PC-9 (cell line): ENCODE measurements at regions not wholly inside any gene's neighbourhood (a gene's known extent, or its start where the extent isn't known, plus 50 kb on each side); places are given as distances from the start of the nearest gene placed in this dataset.

Experiments
- EZH2 ChIP-seq: fragments of 200-600 bp; sonication (generic); IDR thresholded peaks from 2 replicates; pipeline ENCODE4 v1.8.0; 2017; ENCODE audit warnings: antibody characterized with exemption, low read depth
- TF ChIP-seq, protein P1 (sequence below): fragments of 200-600 bp; sonication (generic); conservative IDR thresholded peaks from 2 replicates; pipeline ENCODE4 v1.6.1; 2017; ENCODE audit warnings: mixed run types, antibody characterized with exemption, mild to moderate bottlenecking, moderate library complexity

GRCh38 chr18:61167902-61168301, 165.3 kb upstream of the CDH20 start:
- TF ChIP-seq, protein P1, sequence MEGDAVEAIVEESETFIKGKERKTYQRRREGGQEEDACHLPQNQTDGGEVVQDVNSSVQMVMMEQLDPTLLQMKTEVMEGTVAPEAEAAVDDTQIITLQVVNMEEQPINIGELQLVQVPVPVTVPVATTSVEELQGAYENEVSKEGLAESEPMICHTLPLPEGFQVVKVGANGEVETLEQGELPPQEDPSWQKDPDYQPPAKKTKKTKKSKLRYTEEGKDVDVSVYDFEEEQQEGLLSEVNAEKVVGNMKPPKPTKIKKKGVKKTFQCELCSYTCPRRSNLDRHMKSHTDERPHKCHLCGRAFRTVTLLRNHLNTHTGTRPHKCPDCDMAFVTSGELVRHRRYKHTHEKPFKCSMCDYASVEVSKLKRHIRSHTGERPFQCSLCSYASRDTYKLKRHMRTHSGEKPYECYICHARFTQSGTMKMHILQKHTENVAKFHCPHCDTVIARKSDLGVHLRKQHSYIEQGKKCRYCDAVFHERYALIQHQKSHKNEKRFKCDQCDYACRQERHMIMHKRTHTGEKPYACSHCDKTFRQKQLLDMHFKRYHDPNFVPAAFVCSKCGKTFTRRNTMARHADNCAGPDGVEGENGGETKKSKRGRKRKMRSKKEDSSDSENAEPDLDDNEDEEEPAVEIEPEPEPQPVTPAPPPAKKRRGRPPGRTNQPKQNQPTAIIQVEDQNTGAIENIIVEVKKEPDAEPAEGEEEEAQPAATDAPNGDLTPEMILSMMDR, result no peak
- TF ChIP-seq EZH2, result no peak
